HepG2 (cell line): ENCODE measurements at regions not wholly inside any gene's neighbourhood (a gene's known extent, or its start where the extent isn't known, plus 50 kb on each side); places are given as distances from the start of the nearest gene placed in this dataset.

Source experiments
- ATAC-seq: fragments of 200-7000 bp; cut with Tn5 transposase; 3 replicates; pipeline ENCODE4 v1.9.1; 2020; ENCODE audit warnings: mild to moderate bottlenecking, moderate library complexity
- BruUV-seq: library from RNA; stranded (reverse); fragments of 400-500 nt; replicated peaks from 2 replicates; lab custom pipeline; 2021; lab: Mats Ljungman, UMichigan
- CTCF ChIA-PET: fragments of 300-600 bp; formaldehyde crosslinking; extraction: SDS; loops from one replicate; lab custom pipeline; 2021; ENCODE audit warnings: low total read pairs, inconsistent platforms, low intra/inter-chr PET ratio; lab: Yijun Ruan, JAX
- POLR2A ChIA-PET: fragments of 350-600 bp; sonication (Branson Sonifier 250); formaldehyde crosslinking; loops from one replicate; lab custom pipeline; 2020; ENCODE audit warnings: antibody characterized with exemption, inconsistent platforms; lab: Yijun Ruan, JAX
- DNase-seq: peaks from one replicate; pipeline ENCODE4 v3.0.0-alpha.2; 2015; ENCODE audit warnings: low spot score
- FAIRE-seq: peaks from 3 replicates; lab custom pipeline; 2011; peaks lifted over from hg19 to GRCh38; lab: Jason Lieb, UNC
- H2AFZ ChIP-seq: one replicate; pipeline ENCODE4 v1.6.1; 2011; ENCODE audit warnings: low read length, inconsistent platforms
- H3K27ac ChIP-seq: fragments of 300-600 bp; 3 replicates; pipeline ENCODE4 v1.8.0; 2011; ENCODE audit warnings: mixed run types, mild to moderate bottlenecking, mixed read lengths, low read length, inconsistent platforms; ENCODE audit not compliant: insufficient read depth; ENCODE audit errors: extremely low read length
- H3K27me3 ChIP-seq, 2 experiments: fragments of 200-600 bp in 1 of 2; 2 replicates in 1 of 2; 3 replicates in 1 of 2; pipeline versions ENCODE4 v1.6.0 to v1.8.0; 2011; ENCODE audit warnings: low read length in 2 of 2, mild to moderate bottlenecking in 2 of 2, moderate library complexity in 2 of 2, inconsistent platforms in 1 of 2; ENCODE audit not compliant: insufficient read depth in 2 of 2, control insufficient read depth in 1 of 2
- H3K36me3 ChIP-seq, 2 experiments: fragments of 200-600 bp in 1 of 2; replicated peaks in 1 of 2; 2 replicates in 1 of 2; 3 replicates in 1 of 2; pipeline versions ENCODE4 v1.5.1 to v1.8.0; 2011; ENCODE audit warnings: low read length in 2 of 2, inconsistent platforms in 1 of 2; ENCODE audit not compliant: insufficient read depth in 2 of 2, control insufficient read depth in 1 of 2
- H3K4me1 ChIP-seq: 2 replicates; pipeline ENCODE4 v1.5.1; 2012; ENCODE audit warnings: low read length, inconsistent platforms; ENCODE audit not compliant: insufficient read depth
- H3K4me2 ChIP-seq: 2 replicates; pipeline ENCODE4 v1.6.0; 2011; ENCODE audit warnings: low read depth, low read length, inconsistent platforms
- H3K4me3 ChIP-seq, 3 experiments: fragments of 200-600 bp in 1 of 3; sonication (generic), shearing (Covaris generic) in 1 of 3; replicated peaks in 1 of 3; 2 replicates each; pipeline ENCODE4 v1.5.1; 2011 to 2016; ENCODE audit warnings: low read length in 3 of 3, inconsistent platforms in 2 of 3, low read depth in 2 of 3, mild to moderate bottlenecking in 2 of 3, control low read depth in 1 of 3, mixed read lengths in 1 of 3; ENCODE audit not compliant: insufficient read depth in 1 of 3
- H3K79me2 ChIP-seq: one replicate; pipeline ENCODE4 v1.6.1; 2011; ENCODE audit warnings: low read length, inconsistent platforms; ENCODE audit not compliant: insufficient read depth
- H3K9ac ChIP-seq: 2 replicates; pipeline ENCODE4 v1.6.0; 2011; ENCODE audit warnings: mild to moderate bottlenecking, low read depth, low read length, inconsistent platforms; ENCODE audit not compliant: insufficient read depth
- H3K9me3 ChIP-seq: 2 replicates; pipeline ENCODE4 v1.5.1; 2012; ENCODE audit warnings: mild to moderate bottlenecking, low read length
- H4K20me1 ChIP-seq: 2 replicates; pipeline ENCODE4 v1.6.0; 2011; ENCODE audit warnings: inconsistent platforms, mild to moderate bottlenecking, low read length, moderate library complexity; ENCODE audit not compliant: insufficient read depth
- AGO2 ChIP-seq: fragments of 200-400 bp; formaldehyde crosslinking; optimal IDR thresholded peaks from 2 replicates; pipeline ENCODE3; 2017; ENCODE audit warnings: mild to moderate bottlenecking, low read depth, low read length, moderate library complexity
- DNMT3B ChIP-seq: conservative IDR thresholded peaks from 2 replicates; pipeline ENCODE4 v1.6.1; 2016; ENCODE audit warnings: missing biosample characterization, control low read depth
- GTF2F1 ChIP-seq: fragments of 150-350 bp; IDR thresholded peaks from 2 replicates; pipeline ENCODE4 v1.6.1; 2014; ENCODE audit warnings: low read length
- MBD4 ChIP-seq: IDR thresholded peaks from 2 replicates; pipeline ENCODE4 v1.6.1; 2012; ENCODE audit warnings: low read length, inconsistent platforms, borderline replicate concordance
- MIER2 ChIP-seq: IDR thresholded peaks from 2 replicates; pipeline ENCODE4 v1.6.1; 2016; ENCODE audit warnings: missing biosample characterization, missing genetic modification reagents
- NFE2 ChIP-seq: sonication (generic); formaldehyde crosslinking; IDR thresholded peaks from 2 replicates; pipeline ENCODE4 v1.4.0; 2020; ENCODE audit warnings: missing genetic modification reagents
- PATZ1 ChIP-seq: sonication (generic); formaldehyde crosslinking; IDR thresholded peaks from 2 replicates; pipeline ENCODE4 v1.4.0; 2020; ENCODE audit warnings: missing genetic modification reagents
- PHF21A ChIP-seq: sonication (generic); formaldehyde crosslinking; IDR thresholded peaks from 2 replicates; pipeline ENCODE4 v1.5.0; 2020; ENCODE audit warnings: mild to moderate bottlenecking, missing genetic modification reagents
- SMAD9 ChIP-seq: sonication (generic); formaldehyde crosslinking; IDR thresholded peaks from 2 replicates; pipeline ENCODE4 v1.5.1; 2020; ENCODE audit warnings: mild to moderate bottlenecking, missing genetic modification reagents
- SYNCRIP ChIP-seq: fragments of 200-400 bp; formaldehyde crosslinking; IDR thresholded peaks from 2 replicates; pipeline ENCODE4 v1.6.1; 2018; ENCODE audit warnings: mild to moderate bottlenecking, low read depth, low read length; ENCODE audit not compliant: insufficient read depth
- ZFY ChIP-seq: sonication (generic); formaldehyde crosslinking; IDR thresholded peaks from 2 replicates; pipeline ENCODE4 v1.4.0; 2020; ENCODE audit warnings: missing genetic modification reagents
- ZNF230 ChIP-seq: sonication (generic); formaldehyde crosslinking; IDR thresholded peaks from 2 replicates; pipeline ENCODE4 v1.4.0; 2020; ENCODE audit warnings: mild to moderate bottlenecking, missing genetic modification reagents
- ZNF510 ChIP-seq: sonication (generic); formaldehyde crosslinking; IDR thresholded peaks from 2 replicates; pipeline ENCODE4 v1.4.0; 2020; ENCODE audit warnings: low read depth, mild to moderate bottlenecking, missing genetic modification reagents
- ZNF704 ChIP-seq: sonication (generic); formaldehyde crosslinking; IDR thresholded peaks from 2 replicates; pipeline ENCODE4 v1.8.1; 2023; ENCODE audit warnings: mild to moderate bottlenecking, inconsistent platforms, moderate library complexity, missing genetic modification reagents, borderline replicate concordance
- ZNF737 ChIP-seq: sonication (generic); formaldehyde crosslinking; IDR thresholded peaks from 2 replicates; pipeline ENCODE4 v1.5.0; 2020; ENCODE audit warnings: missing genetic modification reagents, mild to moderate bottlenecking, borderline replicate concordance
- ZNF780A ChIP-seq: sonication (generic); formaldehyde crosslinking; IDR thresholded peaks from 2 replicates; pipeline ENCODE4 v1.8.0; 2022; ENCODE audit warnings: mild to moderate bottlenecking, missing genetic modification reagents, moderate library complexity
- WGBS: methylation state at CpG from one replicate; pipeline ENCODE4 v1.1.6; 2017; ENCODE audit warnings: low lambda C conversion rate; 5-methylcytosine and 5-hydroxymethylcytosine counted together
- in situ Hi-C: cut with HindIII; loops from 2 replicates; pipeline ENCODE4 v1.10.0; 2017; ENCODE audit warnings: low pct_unique_long_range_greater_than_20kb; ENCODE audit not compliant: extremely low pct_ligation_motif_present
- intact Hi-C: fragments of 100-400 bp; cut with micrococcal nuclease; formaldehyde crosslinking; loops from one replicate; pipeline ENCODE4 v1.10.0; 2022; ENCODE audit not compliant: unreplicated experiment
- TF ChIP-seq, protein P1 (sequence below): sonication (generic); formaldehyde crosslinking; IDR thresholded peaks from 2 replicates; pipeline ENCODE4 v1.8.1; 2023; ENCODE audit warnings: mild to moderate bottlenecking, missing genetic modification reagents, borderline replicate concordance
- TF ChIP-seq, protein P2 (sequence below): sonication (generic); formaldehyde crosslinking; IDR thresholded peaks from 2 replicates; pipeline ENCODE4 v1.5.0; 2020; ENCODE audit warnings: missing genetic modification reagents

- no peaks in the 10 kb centered on the region for H3K79me2 ChIP-seq
- H3K9me3 ChIP-seq: no peaks in the 10 kb centered on the region
- no peaks in the 10 kb centered on the region for H4K20me1 ChIP-seq
- TF ChIP-seq MBD4 (no peak), PATZ1 (CRISPR knock-in tag) (no peak), ZFY (CRISPR knock-in tag) (no peak), ZNF780A (no peak), GTF2F1 (no peak), PHF21A (no peak), ZNF510 (CRISPR knock-in tag) (no peak), SMAD9 (CRISPR knock-in tag) (no peak), SYNCRIP (no peak), ZNF737 (no peak), MIER2 (CRISPR knock-in tag) (no peak), ZNF230 (CRISPR knock-in tag) (no peak), AGO2 (no peak), DNMT3B (CRISPR knock-in tag) (no peak), ZNF704 (CRISPR knock-in tag) (no peak), NFE2 (CRISPR knock-in tag) (no peak)
- TF ChIP-seq, protein P1, sequence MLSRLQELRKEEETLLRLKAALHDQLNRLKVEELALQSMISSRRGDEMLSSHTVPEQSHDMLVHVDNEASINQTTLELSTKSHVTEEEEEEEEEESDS (CRISPR knock-in tag): no peak
- TF ChIP-seq, protein P2, sequence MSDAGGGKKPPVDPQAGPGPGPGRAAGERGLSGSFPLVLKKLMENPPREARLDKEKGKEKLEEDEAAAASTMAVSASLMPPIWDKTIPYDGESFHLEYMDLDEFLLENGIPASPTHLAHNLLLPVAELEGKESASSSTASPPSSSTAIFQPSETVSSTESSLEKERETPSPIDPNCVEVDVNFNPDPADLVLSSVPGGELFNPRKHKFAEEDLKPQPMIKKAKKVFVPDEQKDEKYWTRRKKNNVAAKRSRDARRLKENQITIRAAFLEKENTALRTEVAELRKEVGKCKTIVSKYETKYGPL (CRISPR knock-in tag): no peak
- H3K4me1 ChIP-seq: no peaks in the 10 kb centered on the region
- WGBS: 40% methylated on average over 1 of the region's 3 CpGs
- POLR2A ChIA-PET: no interaction called here
- intact Hi-C loops (no loop called here), in situ Hi-C loops (no loop called here)
- H3K27me3 ChIP-seq: no peaks in the 10 kb centered on the region
- H3K9ac ChIP-seq: no peak overlapping the region
- no peaks in the 10 kb centered on the region for H3K36me3 ChIP-seq
- H3K4me3 ChIP-seq: no peak overlapping the region
- ATAC-seq (no peak; the same call in 2 of the 3 replicates), FAIRE-seq (no peak), DNase-seq (no peak)
- CTCF ChIA-PET: no interaction called here
- no TSS peak for BruUV-seq
- H3K27ac ChIP-seq: no peak overlapping the region
- H2AFZ ChIP-seq: no peak overlapping the region
- H3K4me2 ChIP-seq: no peak overlapping the region
These were observed 69.1 kb upstream of the EYA4 start for GRCh38 chr6:133171989-133172604.
